Activated CD4-positive, alpha-beta T cell treated with anti-CD3 and anti-CD28 coated beads, Interleukin-2, amount 50 U/mL, for 4 hours (primary cell): ENCODE measurements at regions not wholly inside any gene's neighbourhood (a gene's known extent, or its start where the extent isn't known, plus 50 kb on each side); places are given as distances from the start of the nearest gene placed in this dataset.

Source experiments
- DNase-seq, 2 experiments: peaks; one replicate each; pipeline ENCODE4 v3.0.0-alpha.2; 2020

GRCh38 chr15:70149667-70150404 is 52.1 kb upstream of the TLE3 start:
- no peak for DNase-seq

GRCh38 chr15:70147778-70148177 is 50.1 kb upstream of the TLE3 start:
- no peak for DNase-seq
